ENCODE measurements at regions not wholly inside any gene's neighbourhood (a gene's known extent, or its start where the extent isn't known, plus 50 kb on each side); places are given as distances from the start of the nearest gene placed in this dataset.

DNA sequence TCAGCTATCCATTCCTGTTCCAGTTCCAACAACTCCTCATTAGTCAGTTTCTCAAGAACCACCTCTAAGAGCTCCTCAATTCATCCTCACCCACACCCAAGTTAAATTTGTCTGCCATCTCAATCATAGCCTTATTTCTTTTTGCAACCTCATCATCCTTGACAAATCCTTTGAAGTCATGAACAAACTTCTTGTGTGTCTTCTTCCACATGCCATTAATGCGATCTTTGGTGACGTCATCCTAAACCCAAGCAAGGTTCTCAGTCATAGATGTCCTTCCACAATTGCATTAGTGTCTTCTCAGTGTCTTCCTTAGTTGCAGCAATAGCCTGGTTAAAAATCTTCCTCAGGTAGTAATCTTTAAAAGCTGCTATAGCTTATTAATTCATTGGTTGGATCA lies 71.2 kb upstream of the FSIP2 start:
- no peak overlapping the region for H3K4me2 ChIP-seq (ENCODE audit: insufficient read depth, insufficient read length, low read length)
- no peaks in the 10 kb centered on the region; the same call in 1 of the 2 replicates for H3K4me1 ChIP-seq (ENCODE audit: insufficient read depth, low read length)
- H3K27me3 Mint-ChIP-seq (ENCODE audit: low read depth) = no peaks in the 10 kb centered on the region
- no peaks in the 10 kb centered on the region for H3K79me2 ChIP-seq (ENCODE audit: insufficient read depth, low read length)
- H3K23me2 ChIP-seq (ENCODE audit: insufficient read length, low read depth, low read length, poor library complexity, severe bottlenecking) = no peaks in the 10 kb centered on the region
- H2AK5ac ChIP-seq (ENCODE audit: insufficient read length, low read length) = no peak overlapping the region
- no peak overlapping the region for H3K4me3 Mint-ChIP-seq
- no peak overlapping the region for H3K27ac Mint-ChIP-seq
- no peak for TF ChIP-seq CTCF (conservative IDR thresholded peaks at IDR 0.05)
- no peak overlapping the region for H4K91ac ChIP-seq (ENCODE audit: insufficient read length, low read depth, low read length)
- no peak overlapping the region for H2BK120ac ChIP-seq (ENCODE audit: low read depth, low read length, poor library complexity, severe bottlenecking)
- H3K9ac ChIP-seq (ENCODE audit: extremely low read depth, insufficient read length, low read length) = no peak overlapping the region
- no peaks in the 10 kb centered on the region; a peak in 1 of 4 replicates for H3K4me1 Mint-ChIP-seq
- no peak overlapping the region for H2BK12ac ChIP-seq (ENCODE audit: insufficient read length, low read depth, low read length)
- no peaks in the 10 kb centered on the region for H3K27me3 ChIP-seq (ENCODE audit: insufficient read depth, low read length)
- no peak overlapping the region for H3K27ac ChIP-seq (ENCODE audit: insufficient read length, low read depth, low read length)
- no peak overlapping the region for H4K5ac ChIP-seq (ENCODE audit: insufficient read length, low read depth, low read length)
- H4K8ac ChIP-seq (replicated peaks; ENCODE audit: insufficient read length, low read depth, low read length) = no peak overlapping the region
- no peak overlapping the region for H2BK5ac ChIP-seq (ENCODE audit: insufficient read length, low read length)
- DNase-seq = no peak
- H2AFZ ChIP-seq (ENCODE audit: low read length) = no peak overlapping the region
- WGBS (ENCODE audit: extremely low coverage, insufficient read length, low lambda C conversion rate) = no CpG with 5 or more reads among the region's 2 CpGs
- H3K9me3 ChIP-seq (ENCODE audit: control insufficient read depth, low read depth, low read length) = no peaks in the 10 kb centered on the region
- H3T11ph ChIP-seq (ENCODE audit: low read length) = no peak overlapping the region
- no peaks in the 10 kb centered on the region for H3K36me3 Mint-ChIP-seq (ENCODE audit: insufficient read depth in 1 of 3, low read depth in 3 of 3)
- H3K4ac ChIP-seq (ENCODE audit: low read depth, low read length) = no peak overlapping the region
- H2BK20ac ChIP-seq (ENCODE audit: low read depth, low read length, poor library complexity, severe bottlenecking) = no peak overlapping the region
- no peak overlapping the region for H3K23ac ChIP-seq (ENCODE audit: insufficient read length, low read depth, low read length)
- H3K9me3 Mint-ChIP-seq = no peaks in the 10 kb centered on the region
- no peak overlapping the region for H2BK15ac ChIP-seq (ENCODE audit: low read depth, low read length)
- H3K14ac ChIP-seq (ENCODE audit: insufficient read depth, low read length) = no peak overlapping the region
- no peaks in the 10 kb centered on the region for H3K79me1 ChIP-seq (ENCODE audit: insufficient read depth, low read depth, low read length, poor library complexity, severe bottlenecking)
- H4K20me1 ChIP-seq (ENCODE audit: control insufficient read depth, insufficient read depth, insufficient read length) = no peaks in the 10 kb centered on the region
- no peak overlapping the region for H3K18ac ChIP-seq (ENCODE audit: insufficient read length, low read depth, low read length)
- H3K56ac ChIP-seq (ENCODE audit: insufficient read length, low read depth, low read length) = no peak overlapping the region

Data from H9 (cell line).